IMR-90 (cell line): ENCODE measurements at regions not wholly inside any gene's neighbourhood (a gene's known extent, or its start where the extent isn't known, plus 50 kb on each side); places are given as distances from the start of the nearest gene placed in this dataset.

ENCODE experiments used
- ATAC-seq: fragments of 200-7000 bp; cut with Tn5 transposase; 2 replicates; pipeline ENCODE4 v1.9.1; 2020; ENCODE audit warnings: low read depth, mild to moderate bottlenecking, moderate library complexity
- BruUV-seq: library from RNA; stranded (reverse); fragments of 400-500 nt; replicated peaks from 2 replicates; lab custom pipeline; 2021; lab: Mats Ljungman, UMichigan
- CTCF ChIA-PET: fragments of 300-600 bp; formaldehyde crosslinking; extraction: SDS; loops from one replicate; lab custom pipeline; 2021; ENCODE audit warnings: antibody characterized with exemption; lab: Yijun Ruan, JAX
- POLR2A ChIA-PET: fragments of 300-600 bp; sonication (Branson Sonifier 250); formaldehyde crosslinking; loops from one replicate; lab custom pipeline; 2022; ENCODE audit warnings: antibody characterized with exemption; ENCODE audit not compliant: unreplicated experiment; lab: Charles Lee
- DNase-seq: peaks from one replicate; pipeline ENCODE4 v3.0.0; 2013
- H2AFZ ChIP-seq: replicated peaks from 2 replicates; pipeline ENCODE3; 2013; ENCODE audit warnings: low read length, mild to moderate bottlenecking; ENCODE audit not compliant: poor library complexity
- H2AK5ac ChIP-seq: 2 replicates; pipeline ENCODE4 v1.6.1; 2013; ENCODE audit warnings: low read depth, low read length, inconsistent platforms
- H2AK9ac ChIP-seq: replicated peaks from 2 replicates; pipeline ENCODE3; 2013; ENCODE audit warnings: mild to moderate bottlenecking, low read depth, low read length, moderate library complexity; ENCODE audit not compliant: poor library complexity
- H2BK120ac ChIP-seq: 2 replicates; pipeline ENCODE4 v1.6.1; 2013; ENCODE audit warnings: low read depth, low read length, inconsistent platforms
- H2BK15ac ChIP-seq: 3 replicates; pipeline ENCODE4 v1.6.1; 2013; ENCODE audit warnings: low read depth, low read length, inconsistent platforms
- H2BK20ac ChIP-seq: 2 replicates; pipeline ENCODE4 v1.6.1; 2013; ENCODE audit warnings: low read depth, mild to moderate bottlenecking, inconsistent platforms, low read length, moderate library complexity
- H2BK5ac ChIP-seq: 2 replicates; pipeline ENCODE4 v1.6.1; 2013; ENCODE audit warnings: mild to moderate bottlenecking, low read depth, low read length, inconsistent platforms; ENCODE audit not compliant: poor library complexity, severe bottlenecking
- H3K14ac ChIP-seq: replicated peaks from 2 replicates; pipeline ENCODE4 v1.6.1; 2013; ENCODE audit warnings: low read depth, low read length, inconsistent platforms
- H3K18ac ChIP-seq: 2 replicates; pipeline ENCODE4 v1.6.1; 2013; ENCODE audit warnings: low read depth, low read length, control low read depth
- H3K23ac ChIP-seq: 2 replicates; pipeline ENCODE4 v1.6.1; 2013; ENCODE audit warnings: low read depth, low read length, inconsistent platforms
- H3K27ac ChIP-seq: 2 replicates; pipeline ENCODE4 v1.5.1; 2013; ENCODE audit warnings: mild to moderate bottlenecking, control low read depth, low read length; ENCODE audit not compliant: insufficient read depth
- H3K27me3 ChIP-seq: 2 replicates; pipeline ENCODE4 v1.6.1; 2013; ENCODE audit warnings: low read length; ENCODE audit not compliant: control insufficient read depth, insufficient read depth
- H3K36me3 ChIP-seq: 2 replicates; pipeline ENCODE4 v1.6.1; 2013; ENCODE audit warnings: low read length, mixed read lengths; ENCODE audit not compliant: control insufficient read depth, insufficient read depth
- H3K4ac ChIP-seq: 2 replicates; pipeline ENCODE4 v1.6.1; 2013; ENCODE audit warnings: low read depth, low read length, inconsistent platforms
- H3K4me1 ChIP-seq: 2 replicates; pipeline ENCODE4 v1.6.1; 2013; ENCODE audit warnings: low read length, mixed read lengths; ENCODE audit not compliant: control insufficient read depth, insufficient read depth
- H3K4me2 ChIP-seq: 2 replicates; pipeline ENCODE4 v1.6.1; 2013; ENCODE audit warnings: low read depth, mild to moderate bottlenecking, control low read depth, low read length, moderate library complexity
- H3K4me3 ChIP-seq: 2 replicates; pipeline ENCODE4 v1.5.1; 2013; ENCODE audit warnings: low read depth, mild to moderate bottlenecking, control low read depth, low read length, moderate library complexity; ENCODE audit not compliant: insufficient read depth
- H3K56ac ChIP-seq: 2 replicates; pipeline ENCODE4 v1.6.1; 2013; ENCODE audit warnings: low read length, inconsistent platforms; ENCODE audit not compliant: insufficient read depth; ENCODE audit errors: extremely low read depth
- H3K79me1 ChIP-seq, 2 experiments: 2 replicates each; pipeline ENCODE4 v1.6.1; 2013; ENCODE audit warnings: low read length in 2 of 2, inconsistent platforms in 1 of 2, low read depth in 1 of 2
- H3K9ac ChIP-seq: 2 replicates; pipeline ENCODE4 v1.6.1; 2013; ENCODE audit warnings: low read depth, low read length, control low read depth
- H3K9me1 ChIP-seq: 2 replicates; pipeline ENCODE4 v1.6.1; 2013; ENCODE audit warnings: low read length, inconsistent platforms; ENCODE audit not compliant: insufficient read depth
- H3K9me3 ChIP-seq: 2 replicates; pipeline ENCODE4 v1.6.1; 2013; ENCODE audit warnings: low read length; ENCODE audit not compliant: control insufficient read depth, insufficient read depth
- H4K20me1 ChIP-seq: 2 replicates; pipeline ENCODE4 v1.6.1; 2013; ENCODE audit warnings: low read length, inconsistent platforms; ENCODE audit not compliant: insufficient read depth
- H4K5ac ChIP-seq: 2 replicates; pipeline ENCODE4 v1.6.1; 2013; ENCODE audit warnings: mild to moderate bottlenecking, low read depth, low read length, control low read depth
- H4K8ac ChIP-seq, 2 experiments: 2 replicates each; pipeline ENCODE4 v1.6.1; 2013; ENCODE audit warnings: low read depth in 2 of 2, low read length in 2 of 2, control low read depth in 1 of 2, inconsistent platforms in 1 of 2
- H4K91ac ChIP-seq: 2 replicates; pipeline ENCODE4 v1.6.1; 2013; ENCODE audit warnings: low read depth, low read length, inconsistent platforms; ENCODE audit not compliant: insufficient read depth
- FOS ChIP-seq: fragments of 150-350 bp; IDR thresholded peaks from 2 replicates; pipeline ENCODE4 v1.6.1; 2016; ENCODE audit warnings: low read depth, low read length
- MXI1 ChIP-seq: IDR thresholded peaks from 2 replicates; pipeline ENCODE4 v1.6.1; 2012; ENCODE audit warnings: low read depth, mild to moderate bottlenecking, low read length, moderate library complexity, borderline replicate concordance
- WGBS, 2 experiments: methylation state at CpG; one replicate each; pipeline versions ENCODE4 v1.1.5 to v1.1.7; 2013; ENCODE audit warnings: missing lambda C conversion rate in 2 of 2; ENCODE audit not compliant: insufficient read length in 1 of 2; ENCODE audit errors: extremely low coverage in 2 of 2; 5-methylcytosine and 5-hydroxymethylcytosine counted together
- dilution Hi-C: fragments of 300-500 bp; cut with HindIII; formaldehyde crosslinking; loops from one replicate; pipeline ENCODE4 v1.14.3; 2018; ENCODE audit warnings: low sequenced_read_pairs; ENCODE audit not compliant: unreplicated experiment
- in situ Hi-C: fragments of 300-500 bp; cut with MboI; formaldehyde crosslinking; loops from 3 replicates; pipeline ENCODE4 v1.14.3; 2019; ENCODE audit warnings: low sequenced_read_pairs, inconsistent platforms, mixed read lengths
- intact Hi-C: fragments of 100-400 bp; cut with micrococcal nuclease; formaldehyde crosslinking; loops from 2 replicates; pipeline ENCODE4 v1.10.0; 2022

- H2BK5ac ChIP-seq, result no peak overlapping the region
- H2BK120ac ChIP-seq, result no peak overlapping the region
- no peak overlapping the region for H2BK15ac ChIP-seq
- no peak overlapping the region for H4K8ac ChIP-seq
- no peak overlapping the region for H2AK9ac ChIP-seq
- H3K56ac ChIP-seq, result no peak overlapping the region
- no peak overlapping the region for H3K4me2 ChIP-seq
- no peak overlapping the region for H2BK20ac ChIP-seq
- H3K4me1 ChIP-seq, result peaks cover 3% of the 10 kb centered on the region
- TF ChIP-seq FOS, result no peak
- TF ChIP-seq MXI1, result no peak
- no peak for DNase-seq
- intact Hi-C loops, result no loop called here
- H3K9me1 ChIP-seq, result peaks cover 6% of the 10 kb centered on the region; the same call in 1 of the 2 replicates
- dilution Hi-C loops, result no loop called here
- no peak overlapping the region for H3K18ac ChIP-seq
- no peaks in the 10 kb centered on the region for H3K9me3 ChIP-seq
- in situ Hi-C loops, result no loop called here
- H3K36me3 ChIP-seq, result no peaks in the 10 kb centered on the region
- no peak overlapping the region for H3K4ac ChIP-seq
- no TSS peak for BruUV-seq
- H3K79me1 ChIP-seq, result no peaks in the 10 kb centered on the region
- no peak overlapping the region for H4K91ac ChIP-seq
- no peak overlapping the region for H3K27ac ChIP-seq
- CTCF ChIA-PET, result interaction anchor here (0.6 kb wide), 1 partner anchor 598 kb away, joined by 3 read pairs; no protein-coding TSS in a partner anchor
- WGBS, 2 experiments, result 100% methylated on average over 1 of the region's 4 CpGs; no CpG with 5 or more reads in 1 of the 2 experiments
- H3K27me3 ChIP-seq, result no peaks in the 10 kb centered on the region; the same call in 1 of the 2 replicates
- no peak overlapping the region for H2AFZ ChIP-seq
- H4K5ac ChIP-seq, result no peak overlapping the region
- no peak overlapping the region for H3K23ac ChIP-seq
- H3K9ac ChIP-seq, result no peak overlapping the region
- H3K4me3 ChIP-seq, result no peak overlapping the region
- POLR2A ChIA-PET, result no interaction called here
- no peak overlapping the region for H3K14ac ChIP-seq
- no peak overlapping the region for H2AK5ac ChIP-seq
- no peaks in the 10 kb centered on the region for H4K20me1 ChIP-seq
- no peak for ATAC-seq
Measured at GRCh38 chr5:159503236-159503635, 172.9 kb upstream of the IL12B start.
